ENCODE measurements at regions not wholly inside any gene's neighbourhood (a gene's known extent, or its start where the extent isn't known, plus 50 kb on each side); places are given as distances from the start of the nearest gene placed in this dataset.
A peak's percentile ranks its signal among the peaks of the same experiment; 100 is the strongest.
"Not testable (repeated sequence)": the region's sequence is repeated elsewhere in the genome, so short reads cannot be mapped to it uniquely, and the experiment has no call there.

- Histone ChIP-seq H3K4me2 (ENCODE audit: insufficient read depth, low read length) (no peak overlapping the region), H3K4me1 (ENCODE audit: insufficient read depth, low read length) (peaks cover 33% of the 10 kb centered on the region), H3K9me3 (ENCODE audit: insufficient read depth, low read length, severe bottlenecking) (no peaks in the 10 kb centered on the region), H3K79me2 (ENCODE audit: insufficient read depth, low read length) (peaks cover 7% of the 10 kb centered on the region; the same call in 1 of the 2 replicates), H3K27ac (ENCODE audit: low read length) (no peak overlapping the region), H2AFZ (ENCODE audit: low read depth, low read length) (no peak overlapping the region), H4K20me1 (ENCODE audit: insufficient read depth, low read length) (no peaks in the 10 kb centered on the region), H3K27me3 (ENCODE audit: insufficient read depth, low read length, poor library complexity) (no peaks in the 10 kb centered on the region), H3K9ac (ENCODE audit: low read depth, low read length) (no peak overlapping the region), H3K36me3 (ENCODE audit: insufficient read depth, low read length) (no peaks in the 10 kb centered on the region), H3K4me3 (ENCODE audit: low read depth in 1 of 2, low read length in 2 of 2) (no peak overlapping the region)
- TF ChIP-seq CTCF (IDR thresholded peaks at IDR 0.05; ENCODE audit: borderline replicate concordance, extremely low read depth, low read length, poor library complexity, severe bottlenecking) (no peak), EZH2 (IDR thresholded peaks at IDR 0.05; ENCODE audit: borderline replicate concordance, low read depth, low read length, severe bottlenecking) (no peak)
- DNase-seq (no peak), ATAC-seq (ENCODE audit: insufficient read depth, low read depth) (no peak)
Measured at GRCh38 chr6:22157233-22157632, 139.6 kb downstream of the PRL start.

- TF ChIP-seq EZH2 (IDR thresholded peaks at IDR 0.05; ENCODE audit: borderline replicate concordance, low read depth, low read length, severe bottlenecking), result no peak
- no peak for TF ChIP-seq CTCF (IDR thresholded peaks at IDR 0.05; ENCODE audit: borderline replicate concordance, extremely low read depth, low read length, poor library complexity, severe bottlenecking)
- Histone ChIP-seq H4K20me1 (ENCODE audit: insufficient read depth, low read length) (no peaks in the 10 kb centered on the region), H3K9ac (ENCODE audit: low read depth, low read length) (no peak overlapping the region), H3K27me3 (ENCODE audit: insufficient read depth, low read length, poor library complexity) (no peaks in the 10 kb centered on the region), H3K79me2 (ENCODE audit: insufficient read depth, low read length) (no peaks in the 10 kb centered on the region), H3K27ac (ENCODE audit: low read length) (no peak overlapping the region), H3K36me3 (ENCODE audit: insufficient read depth, low read length) (no peaks in the 10 kb centered on the region), H2AFZ (ENCODE audit: low read depth, low read length) (no peak overlapping the region), H3K4me3 (ENCODE audit: low read depth in 1 of 2, low read length in 2 of 2) (no peak overlapping the region), H3K4me1 (ENCODE audit: insufficient read depth, low read length) (no peaks in the 10 kb centered on the region), H3K4me2 (ENCODE audit: insufficient read depth, low read length) (no peak overlapping the region), H3K9me3 (ENCODE audit: insufficient read depth, low read length, severe bottlenecking) (no peaks in the 10 kb centered on the region)
- DNase-seq (no peak), ATAC-seq (ENCODE audit: insufficient read depth, low read depth) (no peak)
Measured at GRCh38 chr6:22164236-22164635, 132.6 kb downstream of the PRL start.

GRCh38 chr6:22171006-22171405, 125.8 kb downstream of the PRL start:
- not testable (repeated sequence) for H2AFZ ChIP-seq (ENCODE audit: low read depth, low read length); DNase-seq; H3K79me2 ChIP-seq (ENCODE audit: insufficient read depth, low read length); H3K27me3 ChIP-seq (ENCODE audit: insufficient read depth, low read length, poor library complexity); ATAC-seq (ENCODE audit: insufficient read depth, low read depth); H3K9ac ChIP-seq (ENCODE audit: low read depth, low read length); H3K27ac ChIP-seq (ENCODE audit: low read length); H4K20me1 ChIP-seq (ENCODE audit: insufficient read depth, low read length); H3K4me2 ChIP-seq (ENCODE audit: insufficient read depth, low read length); H3K4me1 ChIP-seq (ENCODE audit: insufficient read depth, low read length); H3K4me3 ChIP-seq (ENCODE audit: low read depth in 1 of 2, low read length in 2 of 2)
- peaks cover 31% of the 10 kb centered on the region for H3K9me3 ChIP-seq (ENCODE audit: insufficient read depth, low read length, severe bottlenecking)
- H3K36me3 ChIP-seq (ENCODE audit: insufficient read depth, low read length), result peaks cover 27% of the 10 kb centered on the region

GRCh38 chr6:22171885-22172284, 125.0 kb downstream of the PRL start:
- Histone ChIP-seq H3K9me3 (ENCODE audit: insufficient read depth, low read length, severe bottlenecking) (peaks cover 31% of the 10 kb centered on the region), H3K36me3 (ENCODE audit: insufficient read depth, low read length) (peaks cover 27% of the 10 kb centered on the region), H3K4me3 (ENCODE audit: low read depth in 1 of 2, low read length in 2 of 2) (0 out of 4 replicates have a peak overlapping the region, but pooled peaks of 1 of the 2 experiments have one; percentile 30)
- not testable (repeated sequence) for H3K4me1 ChIP-seq (ENCODE audit: insufficient read depth, low read length); H3K4me2 ChIP-seq (ENCODE audit: insufficient read depth, low read length); DNase-seq; H4K20me1 ChIP-seq (ENCODE audit: insufficient read depth, low read length); H3K27me3 ChIP-seq (ENCODE audit: insufficient read depth, low read length, poor library complexity); H3K79me2 ChIP-seq (ENCODE audit: insufficient read depth, low read length); H3K27ac ChIP-seq (ENCODE audit: low read length); ATAC-seq (ENCODE audit: insufficient read depth, low read depth); H3K9ac ChIP-seq (ENCODE audit: low read depth, low read length); H2AFZ ChIP-seq (ENCODE audit: low read depth, low read length)
